GM19328 (cell line): ENCODE measurements at regions not wholly inside any gene's neighbourhood (a gene's known extent, or its start where the extent isn't known, plus 50 kb on each side); places are given as distances from the start of the nearest gene placed in this dataset.
"Not testable (repeated sequence)": the region's sequence is repeated elsewhere in the genome, so short reads cannot be mapped to it uniquely, and the experiment has no call there.

Experiments
- ATAC-seq: cut with Tn5 transposase; IDR thresholded peaks from one replicate; pipeline ENCODE4 v1.9.1; 2021; ENCODE audit warnings: mild to moderate bottlenecking, moderate library complexity; ENCODE audit not compliant: unreplicated experiment

DNA sequence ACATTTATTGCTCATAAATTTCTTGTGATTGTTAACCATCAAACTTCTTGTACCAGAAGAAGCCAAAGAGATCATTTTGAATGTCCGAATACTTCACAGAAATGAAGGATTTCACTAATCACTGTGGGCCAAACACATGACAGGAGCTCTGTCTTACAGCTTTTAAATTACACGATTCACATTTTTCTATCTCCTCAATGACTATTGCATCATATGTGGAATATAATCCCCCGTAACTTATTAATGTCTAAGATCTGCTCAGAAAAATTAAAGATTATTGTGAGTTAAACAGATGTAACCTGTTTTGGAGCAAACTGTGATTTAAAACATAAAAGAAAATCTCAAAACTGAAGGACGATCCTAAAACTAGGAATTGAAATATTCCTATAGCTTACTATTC is 645.2 kb upstream of the COX7C start:
- ATAC-seq, result no peak

DNA sequence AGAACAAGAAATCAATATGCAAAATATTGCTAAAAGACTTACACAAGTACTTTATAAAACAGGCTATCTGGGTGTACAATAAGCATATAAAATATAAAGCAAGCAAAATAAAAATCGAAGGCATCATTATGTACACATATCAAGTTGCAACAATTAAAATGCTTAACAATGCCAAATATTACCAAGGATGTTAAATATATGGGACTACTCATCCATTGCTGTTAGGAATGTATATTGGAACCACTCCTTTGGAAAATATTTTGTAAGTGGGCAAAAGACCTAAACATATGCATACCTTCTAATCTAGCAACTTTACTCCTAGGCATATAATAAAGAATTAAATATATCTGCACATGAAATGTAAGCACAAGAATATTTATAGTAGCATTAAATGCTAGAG is 632.6 kb upstream of the COX7C start:
- no peak for ATAC-seq

DNA sequence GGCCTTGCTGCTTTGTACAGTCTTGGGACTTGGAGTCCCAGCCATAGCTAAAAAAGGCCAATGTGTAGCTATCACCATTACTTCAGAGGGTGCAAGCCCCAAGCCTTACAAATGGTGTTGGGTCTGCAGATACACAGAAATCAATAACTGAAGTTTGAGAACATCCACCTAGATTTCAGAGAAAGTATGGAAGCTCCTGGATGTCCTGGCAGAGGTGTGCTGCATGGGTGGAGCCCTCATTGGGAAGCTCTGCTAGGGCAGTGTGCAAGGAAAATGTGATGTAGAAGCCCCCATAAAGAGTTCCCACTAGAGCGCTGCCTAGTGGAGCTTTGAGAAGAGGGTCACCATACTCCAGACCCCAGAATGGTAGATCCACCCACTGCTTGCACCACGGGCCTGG is 626.7 kb upstream of the COX7C start:
- no peak for ATAC-seq

DNA sequence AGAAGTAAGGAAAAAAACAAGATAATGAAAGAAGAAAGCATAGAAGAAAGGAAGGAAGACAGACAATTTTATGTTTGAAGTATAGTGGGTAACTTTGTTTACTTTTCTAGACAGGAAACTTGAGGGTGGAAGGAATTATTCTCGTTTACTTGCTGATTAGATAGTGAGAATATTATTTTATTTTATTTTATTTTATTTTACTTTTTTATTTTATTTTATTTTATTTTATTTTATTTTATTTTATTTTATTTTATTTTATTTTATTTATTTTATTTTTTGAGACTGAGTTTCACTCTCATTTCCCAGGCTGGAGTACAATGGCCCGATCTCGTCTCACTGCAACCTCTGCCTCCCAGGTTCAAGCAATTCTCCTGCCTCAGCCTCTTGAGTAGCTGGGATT is 623.1 kb upstream of the COX7C start:
- ATAC-seq, result not testable (repeated sequence)

DNA sequence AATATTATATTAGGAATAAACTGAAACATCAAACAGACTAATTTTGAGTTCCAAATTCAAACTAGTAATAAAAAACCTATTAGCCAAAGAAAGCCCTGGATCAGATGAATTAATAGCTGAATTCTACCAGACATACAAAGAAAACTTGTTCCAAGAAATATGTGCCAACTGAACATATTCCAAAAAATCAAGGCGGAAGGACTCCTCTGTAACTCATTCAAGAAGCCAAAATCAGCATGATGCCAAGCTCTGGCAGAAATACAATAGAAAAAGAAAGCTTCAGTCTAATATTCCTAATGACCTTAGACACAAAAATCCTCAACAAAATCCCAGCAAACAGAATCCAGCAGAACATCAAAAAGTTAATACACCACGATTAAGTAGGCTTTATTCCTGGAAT is 619.1 kb upstream of the COX7C start:
- no peak for ATAC-seq

DNA sequence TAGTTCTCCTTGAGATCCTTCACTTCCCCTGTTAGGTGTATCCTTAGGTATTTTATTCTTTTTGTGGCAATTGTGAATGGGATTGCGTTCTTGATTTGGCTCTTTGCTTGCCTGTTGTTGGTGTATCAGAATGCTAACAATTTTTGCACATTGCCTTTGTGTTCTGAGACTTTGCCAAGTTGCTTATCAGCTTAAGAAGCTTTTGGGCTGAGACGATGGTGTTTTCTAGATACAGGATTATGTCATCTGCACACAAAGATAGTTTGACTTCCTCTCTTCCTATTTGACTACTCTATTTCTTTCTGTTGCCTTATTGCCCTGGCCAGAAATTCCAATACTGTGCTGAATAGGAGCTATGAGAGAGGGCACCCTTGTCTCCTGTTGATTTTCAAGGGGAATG is 609.4 kb upstream of the COX7C start:
- ATAC-seq, result no peak

DNA sequence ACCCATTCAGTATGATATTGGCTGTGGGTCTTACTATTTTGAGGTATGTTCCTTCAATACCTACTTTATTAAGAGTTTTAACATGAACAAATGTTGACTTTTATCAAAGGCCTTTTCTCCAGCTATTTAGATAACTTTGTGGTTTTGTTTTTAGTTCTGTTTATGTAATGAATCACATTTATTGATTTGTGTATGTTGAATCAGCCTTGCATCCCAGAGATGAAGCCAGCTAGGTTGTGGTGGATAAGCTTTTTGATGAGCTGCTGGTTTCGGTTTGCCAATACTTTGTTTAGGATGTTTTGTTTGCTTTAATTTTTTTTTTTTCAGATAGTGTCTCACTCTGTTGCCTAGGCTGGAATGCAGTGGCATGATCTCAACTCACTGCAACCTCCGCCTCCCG is 609.0 kb upstream of the COX7C start:
- ATAC-seq, result no peak

DNA sequence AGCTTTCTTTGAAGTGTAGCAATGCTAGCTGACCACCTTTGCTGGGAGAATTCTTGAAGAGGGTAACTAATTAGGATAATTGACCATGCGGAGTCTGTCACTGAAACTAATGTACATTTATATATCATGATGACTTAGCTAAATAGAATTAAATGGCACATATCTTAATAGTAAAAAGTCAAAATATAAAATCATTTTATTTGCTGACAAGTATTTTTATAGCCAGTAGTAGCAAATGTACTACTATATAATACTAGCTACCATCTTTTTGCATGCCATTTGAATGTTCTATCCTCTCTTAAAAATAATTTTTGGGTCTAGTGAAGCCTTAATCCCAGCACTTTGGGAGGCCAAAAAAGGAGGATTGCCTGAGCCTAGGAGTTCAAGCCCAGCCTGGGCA is 605.8 kb upstream of the COX7C start:
- no peak for ATAC-seq

DNA sequence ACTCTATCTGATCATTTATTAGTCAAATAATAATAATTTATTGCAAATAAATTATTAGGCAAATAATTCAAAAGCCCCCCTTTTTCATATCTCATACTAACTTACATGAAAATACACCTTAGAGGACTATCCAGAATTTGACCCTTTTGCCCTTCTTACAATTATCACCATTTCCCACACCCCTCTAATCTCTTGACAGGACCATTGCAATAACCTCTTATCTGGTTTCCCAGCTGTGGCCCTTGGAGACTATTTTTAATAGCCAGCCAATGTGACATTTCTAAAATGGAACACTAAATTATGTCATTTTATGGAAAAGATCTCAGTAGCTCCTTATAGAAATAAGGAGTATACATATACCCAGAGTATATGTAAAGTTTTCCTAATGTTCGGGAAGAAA is 588.4 kb upstream of the COX7C start:
- ATAC-seq, result no peak

DNA sequence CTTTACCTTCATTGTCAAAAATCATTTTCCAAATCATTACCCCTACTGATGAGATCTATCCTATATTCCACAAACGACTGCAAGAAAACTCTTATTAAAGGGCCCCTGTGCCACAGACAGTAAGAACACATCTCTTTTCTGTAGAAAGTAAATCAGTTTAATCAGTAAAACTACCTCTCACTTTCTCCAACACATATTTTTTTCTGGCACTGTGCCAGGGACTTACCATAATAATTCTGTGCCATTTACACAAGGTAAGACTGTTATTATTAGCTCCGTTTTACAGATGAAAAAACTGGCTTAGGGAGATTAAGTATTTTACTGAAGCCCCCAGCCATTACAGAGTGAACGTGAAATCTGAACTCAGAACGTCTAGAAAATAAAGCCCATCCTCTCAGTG is 587.0 kb upstream of the COX7C start:
- no peak for ATAC-seq

DNA sequence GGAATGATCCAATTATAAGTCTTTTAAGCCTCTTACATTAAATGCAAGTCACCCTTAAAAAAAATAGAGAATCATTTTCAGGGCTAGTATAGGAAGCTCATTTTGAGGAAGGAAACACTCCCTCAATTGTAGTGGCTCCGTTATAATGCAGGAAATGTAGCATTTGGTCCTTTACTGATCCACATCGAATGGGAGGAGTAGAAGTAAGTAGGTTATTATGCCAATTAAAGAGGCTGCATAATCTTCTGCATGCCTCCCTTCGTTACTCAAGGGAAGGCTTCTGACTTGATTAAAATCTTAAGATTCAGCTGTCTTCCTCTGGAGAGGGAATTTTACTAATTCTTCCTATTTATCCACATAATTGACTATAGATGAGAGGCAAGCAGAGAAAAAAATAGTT is 579.2 kb upstream of the COX7C start:
- no peak for ATAC-seq

DNA sequence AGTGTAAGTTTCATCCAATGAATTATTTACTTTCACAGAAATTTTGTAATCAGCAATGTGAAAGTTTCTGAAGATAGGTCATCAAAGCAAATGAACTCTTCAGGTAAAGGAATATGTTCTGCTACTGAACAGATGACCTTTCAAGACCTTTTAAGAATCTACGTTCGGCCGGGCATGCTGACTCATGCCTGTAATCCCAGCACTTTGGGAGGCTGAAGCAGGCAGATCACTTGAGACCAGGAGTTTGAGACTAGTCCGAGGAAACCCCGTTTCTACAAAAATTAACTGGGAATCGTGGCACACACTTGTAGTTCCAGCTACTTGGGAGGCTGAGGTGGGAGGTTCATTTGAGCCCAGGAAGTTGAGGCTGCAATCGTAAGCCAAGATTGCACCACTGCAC is 578.4 kb upstream of the COX7C start:
- ATAC-seq, result no peak

DNA sequence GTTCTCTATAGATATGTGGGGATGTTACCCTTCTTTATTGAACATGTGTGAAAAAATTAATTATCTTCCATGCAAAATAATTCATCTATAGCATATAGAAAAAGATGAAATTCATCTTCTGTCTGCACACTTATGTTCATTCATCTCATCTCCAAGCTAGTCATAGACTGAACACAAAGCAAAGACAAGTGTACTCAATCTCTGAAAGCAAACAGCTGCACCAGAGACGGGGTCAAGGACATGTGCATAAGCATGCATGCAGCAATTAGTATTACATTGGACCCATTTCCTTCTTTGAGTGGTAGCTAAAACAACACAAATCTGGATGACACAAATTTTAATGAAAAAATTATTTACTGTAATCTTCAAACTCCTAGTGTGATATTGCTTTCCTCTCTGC is 547.0 kb upstream of the COX7C start:
- ATAC-seq, result no peak

DNA sequence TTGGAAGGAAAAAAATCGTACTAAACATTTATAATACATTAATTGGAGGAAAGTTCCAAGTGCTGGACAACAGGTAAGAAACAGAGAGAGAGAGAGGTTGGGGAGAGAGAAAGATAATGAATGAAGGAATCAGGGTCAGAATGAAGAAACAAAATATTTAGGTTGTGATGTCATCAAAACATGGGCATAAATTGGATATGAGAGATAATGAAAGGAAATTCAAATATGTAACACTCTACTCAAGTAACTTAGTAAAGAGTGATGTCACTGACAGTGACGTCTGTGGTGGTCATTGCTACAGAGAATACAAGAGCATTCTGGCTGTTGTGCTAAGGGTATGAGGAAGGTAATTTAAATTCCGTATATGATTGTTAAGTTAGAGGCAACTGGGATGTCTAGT is 543.4 kb upstream of the COX7C start:
- no peak for ATAC-seq

DNA sequence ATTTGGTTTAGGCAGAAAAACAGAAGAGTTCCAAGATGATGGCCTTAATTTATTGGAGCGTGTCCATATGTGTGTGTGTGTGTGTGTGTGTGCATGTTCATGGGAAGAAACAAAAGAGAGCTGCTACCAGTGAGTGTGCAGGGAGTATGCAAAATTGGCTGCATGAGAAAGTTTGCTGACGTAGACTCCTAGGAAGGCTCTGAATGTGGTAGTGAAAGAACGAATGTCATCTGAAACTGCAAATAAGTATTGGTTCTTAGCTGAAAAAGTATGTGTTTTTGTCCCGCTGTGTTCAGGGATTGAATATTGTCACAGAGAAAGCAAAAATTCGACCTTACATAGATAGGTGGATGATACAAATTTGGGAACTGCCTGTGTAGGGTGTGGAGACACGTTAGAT is 542.6 kb upstream of the COX7C start:
- ATAC-seq, result no peak

DNA sequence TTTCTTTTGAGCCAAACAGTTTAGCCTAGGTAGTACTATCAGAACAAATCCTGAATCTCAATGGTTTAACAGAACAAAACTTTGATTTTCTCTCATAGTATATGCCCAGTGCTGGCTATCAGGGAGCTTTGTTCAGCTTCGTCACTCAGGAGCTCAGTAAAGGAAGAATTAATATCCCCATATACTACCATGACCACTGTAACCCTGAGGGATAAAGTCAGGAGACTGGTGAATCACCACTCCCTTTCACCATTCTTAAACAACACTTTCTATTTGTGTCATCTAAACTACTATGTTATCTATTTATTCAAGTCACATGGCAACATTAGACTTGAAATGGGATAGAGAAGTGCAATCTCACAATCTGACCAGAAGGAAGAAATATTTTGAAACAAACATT is 522.6 kb upstream of the COX7C start:
- no peak for ATAC-seq

DNA sequence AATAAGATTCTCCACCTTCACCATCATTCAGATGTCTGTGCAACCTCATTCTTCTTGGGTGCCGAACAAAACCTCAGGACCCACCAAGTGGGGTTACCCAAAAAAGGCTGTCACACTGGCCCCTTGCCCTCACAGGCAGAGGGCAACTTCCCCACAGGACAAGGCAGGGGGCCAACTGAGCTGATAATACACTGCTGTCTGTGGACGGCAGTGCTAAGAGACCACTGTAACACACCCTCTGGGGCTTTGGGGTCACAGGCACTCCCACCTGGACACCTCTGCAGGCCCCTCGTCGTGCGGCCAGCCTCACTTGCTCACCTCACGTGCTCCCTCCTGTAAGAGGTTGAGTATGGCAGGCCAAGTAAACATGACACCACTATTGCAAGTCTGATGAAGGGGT is 515.8 kb upstream of the COX7C start:
- ATAC-seq, result no peak

DNA sequence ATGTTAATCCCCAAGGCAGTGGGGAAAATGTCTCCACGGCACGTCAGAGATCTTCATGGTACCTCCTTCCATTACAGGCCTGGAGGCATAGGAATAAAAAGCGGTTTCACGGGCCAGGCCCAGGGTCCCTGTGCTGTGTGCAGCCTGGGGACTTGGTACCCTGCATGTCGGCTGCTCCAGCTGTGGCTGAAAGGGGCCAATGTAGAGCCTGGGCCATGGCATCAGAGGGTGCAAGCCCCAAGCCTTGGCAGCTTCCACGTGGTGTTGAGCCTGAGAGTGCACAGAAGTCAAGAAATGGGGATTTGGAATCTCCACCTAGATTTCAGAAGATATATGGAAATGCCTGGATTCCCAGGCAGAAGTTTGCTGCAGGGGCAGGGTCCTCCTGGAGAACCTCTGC is 508.9 kb upstream of the COX7C start:
- no peak for ATAC-seq

DNA sequence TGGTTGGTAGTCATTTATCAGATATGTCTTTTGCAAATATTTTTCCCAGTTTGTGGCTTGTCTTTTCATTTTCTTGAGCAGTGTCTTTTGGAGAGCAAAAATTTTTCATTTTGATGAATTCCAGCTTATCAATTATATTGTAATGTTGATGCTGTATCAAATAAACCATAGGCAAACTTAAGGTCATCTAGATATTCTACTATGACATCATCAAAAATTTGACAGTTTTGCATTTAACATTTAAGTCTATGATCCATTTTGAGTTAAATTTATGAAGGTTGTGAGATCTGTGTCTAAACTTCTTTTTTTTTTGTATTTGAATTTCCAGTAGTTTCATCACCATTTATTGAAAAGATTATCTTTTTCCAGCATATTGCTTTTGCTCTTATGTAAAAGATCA is 505.5 kb upstream of the COX7C start:
- no peak for ATAC-seq

DNA sequence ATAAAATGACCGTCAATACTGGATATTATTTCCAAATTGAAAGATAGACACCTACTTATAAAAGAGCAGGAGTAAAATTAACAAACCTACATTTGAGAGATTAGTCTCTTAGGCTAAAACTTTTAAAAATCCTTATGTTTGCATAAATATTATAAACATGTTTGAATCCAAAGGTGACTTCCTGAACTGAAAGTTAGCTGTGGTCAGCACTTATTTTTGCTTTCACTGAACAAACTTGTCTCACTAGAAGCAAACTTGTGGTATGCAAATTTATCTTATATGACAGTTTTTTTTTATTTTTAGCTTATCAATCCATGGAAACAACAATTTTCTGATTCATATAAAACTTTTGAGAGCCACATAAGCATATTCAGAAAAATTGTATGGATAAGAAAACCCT is 502.6 kb upstream of the COX7C start:
- ATAC-seq, result no peak

DNA sequence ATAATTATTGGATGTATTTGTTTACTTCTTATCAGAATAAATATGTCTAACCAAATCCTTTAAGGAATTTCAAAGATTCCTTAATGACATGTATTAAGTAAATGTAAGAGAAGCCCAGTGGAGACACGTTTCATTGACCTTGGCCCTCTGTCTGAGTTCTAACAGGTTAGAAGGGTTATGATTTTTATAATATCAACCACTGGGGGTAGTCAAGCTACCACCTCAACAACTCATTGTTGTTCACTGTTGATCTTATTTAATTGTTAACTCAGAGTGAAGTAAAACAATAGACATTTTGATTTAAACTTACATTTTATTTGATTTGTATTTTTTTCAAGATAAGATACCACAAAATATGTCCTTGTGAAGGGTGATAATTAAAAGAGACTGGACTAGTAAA is 499.2 kb upstream of the COX7C start:
- ATAC-seq, result peak; percentile 71

DNA sequence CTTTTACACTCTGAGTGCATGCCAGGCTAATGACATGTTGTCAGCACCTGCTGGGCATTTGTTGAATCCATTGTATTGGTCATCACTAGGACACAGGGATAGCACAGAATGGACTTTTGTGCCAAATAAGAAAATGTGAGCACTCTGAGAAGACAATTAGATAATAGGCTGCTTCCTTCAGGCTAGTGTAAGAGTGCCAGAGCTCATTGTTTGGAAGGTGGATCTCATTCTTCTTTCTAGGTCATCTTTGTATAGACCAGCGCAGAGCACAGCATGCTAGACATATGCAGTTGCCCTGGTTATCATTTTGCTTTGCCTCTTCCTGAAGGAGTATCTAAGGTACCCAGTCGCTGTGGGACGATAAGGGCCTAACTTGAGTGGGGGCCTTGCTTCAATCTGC is 493.4 kb upstream of the COX7C start:
- no peak for ATAC-seq

DNA sequence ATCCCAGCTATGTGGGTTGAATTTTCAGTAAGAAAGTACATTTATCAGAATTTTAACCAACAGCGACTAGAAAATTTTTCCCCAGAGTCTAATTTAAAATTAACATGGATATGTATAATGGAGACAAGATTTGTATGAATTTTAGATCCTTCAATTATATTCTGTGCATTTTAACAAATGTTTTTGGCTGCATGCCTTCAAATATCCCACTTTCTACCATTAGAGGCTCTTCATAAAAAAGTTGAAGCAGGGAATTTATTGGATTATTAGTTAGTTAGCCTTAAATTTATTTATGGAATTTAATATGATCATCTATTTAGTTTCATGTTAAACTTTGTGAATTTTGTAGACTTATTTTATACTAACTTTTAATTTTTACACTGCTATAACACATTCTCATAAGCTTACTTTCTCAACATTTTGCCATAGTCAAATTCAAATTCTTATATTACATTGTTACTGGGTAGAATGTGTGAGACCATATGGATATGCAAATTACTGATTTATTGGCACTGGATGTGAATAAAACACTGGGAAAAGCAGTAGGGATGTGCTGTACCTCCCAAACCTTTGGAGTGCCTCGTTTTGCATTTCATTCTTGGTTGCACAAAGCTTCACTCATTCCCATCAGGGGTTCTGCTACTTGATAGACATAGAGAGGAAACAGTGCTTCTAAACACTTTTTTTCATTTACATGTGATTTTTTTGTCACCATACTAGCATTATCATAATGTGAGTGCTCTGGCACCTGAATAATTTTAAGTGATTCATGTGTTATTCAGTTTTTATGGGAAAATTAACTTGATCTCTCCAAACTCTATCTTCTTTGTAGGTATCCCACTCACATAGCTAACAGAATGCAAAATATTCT is 491.8 kb upstream of the COX7C start:
- no peak for ATAC-seq
